Breast epithelium (tissue), 4 donors: ENCODE measurements at regions not wholly inside any gene's neighbourhood (a gene's known extent, or its start where the extent isn't known, plus 50 kb on each side); places are given as distances from the start of the nearest gene placed in this dataset.
"Not testable (repeated sequence)": the region's sequence is repeated elsewhere in the genome, so short reads cannot be mapped to it uniquely, and the experiment has no call there.

Source experiments
- DNase-seq, 2 donors: peaks; one replicate each; pipeline ENCODE4 v3.0.0-alpha.2; 2019; ENCODE audit warnings: low spot score in 2 of 2
- H3K27ac ChIP-seq, 2 donors: fragments of 200-600 bp; sonication (generic) in 1 of 2; one replicate each; pipeline ENCODE4 v1.5.1; 2016 to 2019; ENCODE audit warnings: mild to moderate bottlenecking in 1 of 2
- H3K27me3 ChIP-seq, 2 donors: fragments of 200-600 bp; sonication (generic) in 1 of 2; one replicate each; pipeline versions ENCODE4 v1.5.1 to v1.6.0; 2017 to 2019; ENCODE audit warnings: control low read depth in 1 of 2, mild to moderate bottlenecking in 1 of 2
- H3K36me3 ChIP-seq: fragments of 200-600 bp; one replicate; pipeline ENCODE4 v1.5.1; 2019
- H3K4me1 ChIP-seq, 2 donors: fragments of 200-600 bp; sonication (generic); one replicate each; pipeline ENCODE4 v1.5.1; 2016 to 2019; ENCODE audit warnings: control low read depth in 1 of 2
- H3K4me3 ChIP-seq, 3 donors: fragments of 200-600 bp; sonication (generic); 1 replicate in 2 of 3; 2 replicates in 1 of 3; pipeline ENCODE4 v1.5.1; 2016 to 2019; ENCODE audit warnings: mild to moderate bottlenecking in 3 of 3, moderate library complexity in 2 of 3
- H3K9me3 ChIP-seq, 2 donors: fragments of 200-600 bp; sonication (generic) in 1 of 2; one replicate each; pipeline ENCODE4 v1.5.1; 2016 to 2019; ENCODE audit warnings: control low read depth in 1 of 2
- POLR2A ChIP-seq: fragments of 450-650 bp; IDR thresholded peaks from one replicate; pipeline ENCODE4 v1.6.1; 2016; ENCODE audit warnings: antibody characterized with exemption, mild to moderate bottlenecking, moderate library complexity
- POLR2AphosphoS5 ChIP-seq, 3 donors: sonication (generic); formaldehyde crosslinking; IDR thresholded peaks; one replicate each; pipeline ENCODE4 v1.6.1; 2017; ENCODE audit warnings: antibody characterized with exemption in 3 of 3
- intact Hi-C: fragments of 100-400 bp; cut with DNase I; formaldehyde crosslinking; loops from one replicate; pipeline ENCODE4 v1.15.1; 2023; ENCODE audit warnings: low total_unique reads
- TF ChIP-seq, protein P1 (sequence below), 3 donors: fragments of 450-650 bp; IDR thresholded peaks; one replicate each; pipeline ENCODE4 v1.5.1; 2016 to 2017; ENCODE audit warnings: antibody characterized with exemption in 3 of 3, mild to moderate bottlenecking in 3 of 3, moderate library complexity in 3 of 3

GRCh38 chrX:10685923-10686595, 65.7 kb upstream of the MID1 start:
- intact Hi-C loops, result loop anchor here (1.0 to 5.0 kb wide), 2 partner anchors 9 to 484 kb away; no protein-coding TSS in a partner anchor
- H3K36me3 ChIP-seq, result no peaks in the 10 kb centered on the region
- no peak for DNase-seq
- H3K27me3 ChIP-seq, result peaks cover 0 to 6% of the 10 kb centered on the region in 2 donors
- H3K27ac ChIP-seq, result no peak overlapping the region
- no peaks in the 10 kb centered on the region for H3K4me1 ChIP-seq
- no peaks in the 10 kb centered on the region for H3K9me3 ChIP-seq
- no peak overlapping the region for H3K4me3 ChIP-seq
- TF ChIP-seq POLR2AphosphoS5 (IDR thresholded peaks at IDR 0.05), result no peak
- TF ChIP-seq POLR2A, result no peak
- TF ChIP-seq, protein P1, sequence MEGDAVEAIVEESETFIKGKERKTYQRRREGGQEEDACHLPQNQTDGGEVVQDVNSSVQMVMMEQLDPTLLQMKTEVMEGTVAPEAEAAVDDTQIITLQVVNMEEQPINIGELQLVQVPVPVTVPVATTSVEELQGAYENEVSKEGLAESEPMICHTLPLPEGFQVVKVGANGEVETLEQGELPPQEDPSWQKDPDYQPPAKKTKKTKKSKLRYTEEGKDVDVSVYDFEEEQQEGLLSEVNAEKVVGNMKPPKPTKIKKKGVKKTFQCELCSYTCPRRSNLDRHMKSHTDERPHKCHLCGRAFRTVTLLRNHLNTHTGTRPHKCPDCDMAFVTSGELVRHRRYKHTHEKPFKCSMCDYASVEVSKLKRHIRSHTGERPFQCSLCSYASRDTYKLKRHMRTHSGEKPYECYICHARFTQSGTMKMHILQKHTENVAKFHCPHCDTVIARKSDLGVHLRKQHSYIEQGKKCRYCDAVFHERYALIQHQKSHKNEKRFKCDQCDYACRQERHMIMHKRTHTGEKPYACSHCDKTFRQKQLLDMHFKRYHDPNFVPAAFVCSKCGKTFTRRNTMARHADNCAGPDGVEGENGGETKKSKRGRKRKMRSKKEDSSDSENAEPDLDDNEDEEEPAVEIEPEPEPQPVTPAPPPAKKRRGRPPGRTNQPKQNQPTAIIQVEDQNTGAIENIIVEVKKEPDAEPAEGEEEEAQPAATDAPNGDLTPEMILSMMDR (IDR thresholded peaks at IDR 0.05), result no peak

GRCh38 chrX:10691751-10692150, 71.4 kb upstream of the MID1 start:
- H3K4me3 ChIP-seq, H3K27ac ChIP-seq, H3K36me3 ChIP-seq, intact Hi-C loops, DNase-seq, H3K27me3 ChIP-seq, H3K4me1 ChIP-seq: not testable (repeated sequence)
- H3K9me3 ChIP-seq, result peaks cover 4 to 14% of the 10 kb centered on the region in 2 donors

DNA sequence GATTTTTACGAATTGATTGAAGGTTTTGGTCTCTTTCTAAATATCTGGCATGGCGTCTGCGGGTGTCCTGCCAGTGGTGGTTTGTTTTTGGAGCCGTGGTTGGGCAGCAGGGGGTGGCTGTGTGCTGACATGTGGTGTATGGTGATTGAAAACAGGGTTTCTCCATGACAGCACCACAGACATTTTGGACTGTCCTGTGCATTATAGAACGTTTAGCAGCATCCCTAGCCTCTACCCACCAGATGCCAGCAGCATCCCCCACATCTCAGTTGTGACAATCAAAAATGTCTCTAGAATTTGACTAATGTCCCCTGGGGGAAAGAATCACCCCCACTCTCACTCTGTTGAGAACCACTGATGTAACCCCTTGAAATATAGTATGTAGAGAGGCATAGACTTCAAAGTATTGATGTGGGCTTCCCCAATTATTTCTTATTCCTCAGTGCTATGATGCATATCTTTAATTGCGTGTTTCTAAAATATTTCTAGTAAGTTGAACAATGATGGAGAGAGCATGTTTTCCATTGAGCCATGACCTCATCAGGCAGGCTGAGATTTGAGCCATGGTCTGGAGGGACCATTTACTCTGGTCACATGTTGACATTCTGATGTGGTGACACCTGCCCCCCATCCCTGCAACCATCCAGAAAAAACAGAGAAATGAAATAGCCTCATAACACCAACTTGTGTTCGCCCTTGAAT, 77.4 kb upstream of the MID1 start:
- intact Hi-C loops, result no loop called here
- no peaks in the 10 kb centered on the region for H3K36me3 ChIP-seq
- TF ChIP-seq POLR2AphosphoS5 (IDR thresholded peaks at IDR 0.05), result no peak
- TF ChIP-seq, protein P1 (IDR thresholded peaks at IDR 0.05), result no peak
- no peak for TF ChIP-seq POLR2A
- no peaks in the 10 kb centered on the region for H3K9me3 ChIP-seq
- no peaks in the 10 kb centered on the region for H3K27me3 ChIP-seq
- no peaks in the 10 kb centered on the region for H3K4me1 ChIP-seq
- no peak for DNase-seq
- no peak overlapping the region for H3K27ac ChIP-seq
- no peak overlapping the region for H3K4me3 ChIP-seq

DNA sequence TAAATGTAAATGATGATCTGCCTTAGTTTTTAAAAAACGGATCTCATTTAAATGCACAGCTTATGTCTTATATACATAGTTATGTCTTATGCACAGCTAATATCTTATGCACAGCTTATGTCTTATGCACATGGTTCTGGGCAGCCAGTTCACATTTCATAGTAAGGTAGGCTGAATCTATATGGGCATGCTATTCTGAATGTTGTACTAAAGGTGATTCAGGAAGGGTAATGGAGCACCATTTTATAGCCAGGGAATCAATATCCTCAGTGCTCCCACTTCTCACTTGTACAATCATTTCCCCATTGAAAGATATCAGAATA, 77.9 kb upstream of the MID1 start:
- Histone ChIP-seq H3K27me3 (no peaks in the 10 kb centered on the region), H3K27ac (no peak overlapping the region), H3K4me3 (no peak overlapping the region), H3K4me1 (no peaks in the 10 kb centered on the region), H3K36me3 (no peaks in the 10 kb centered on the region), H3K9me3 (no peaks in the 10 kb centered on the region)
- intact Hi-C loops, result no loop called here
- DNase-seq, result no peak
- TF ChIP-seq POLR2AphosphoS5 (IDR thresholded peaks at IDR 0.05) (no peak), POLR2A (no peak)
- TF ChIP-seq, protein P1 (IDR thresholded peaks at IDR 0.05), result no peak

GRCh38 chrX:10702031-10702430, 81.6 kb upstream of the MID1 start:
- Histone ChIP-seq H3K4me3 (no peak overlapping the region), H3K27me3 (peaks cover 0 to 4% of the 10 kb centered on the region in 2 donors), H3K27ac (no peak overlapping the region), H3K36me3 (no peaks in the 10 kb centered on the region), H3K9me3 (no peaks in the 10 kb centered on the region), H3K4me1 (no peaks in the 10 kb centered on the region)
- intact Hi-C loops, result no loop called here
- no peak for TF ChIP-seq POLR2A
- TF ChIP-seq POLR2AphosphoS5 (IDR thresholded peaks at IDR 0.05), result no peak
- TF ChIP-seq, protein P1 (IDR thresholded peaks at IDR 0.05), result no peak
- DNase-seq, result no peak

DNA sequence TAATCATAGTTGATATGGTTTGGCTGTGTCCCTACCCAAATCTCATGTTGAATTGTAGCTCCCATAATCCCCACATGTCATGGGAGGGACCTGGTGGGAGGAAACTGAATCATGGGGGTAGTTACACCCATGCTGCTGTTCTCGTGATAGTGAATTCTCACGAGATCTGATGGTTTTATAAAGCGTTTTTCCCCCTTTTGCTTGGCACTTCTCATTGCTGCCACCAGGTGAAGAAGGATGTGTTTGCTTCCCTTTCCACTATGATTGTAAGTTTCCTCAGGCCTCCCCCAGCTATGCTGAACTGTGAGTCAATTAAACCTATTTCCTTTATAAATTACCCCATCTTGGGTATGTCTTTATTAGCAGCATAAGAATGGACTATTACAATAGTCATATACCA, 86.0 kb upstream of the MID1 start:
- H3K4me3 ChIP-seq, H3K36me3 ChIP-seq, H3K9me3 ChIP-seq, intact Hi-C loops, H3K27ac ChIP-seq, DNase-seq, H3K4me1 ChIP-seq, H3K27me3 ChIP-seq: not testable (repeated sequence)
